PC-9 (cell line): ENCODE measurements at regions not wholly inside any gene's neighbourhood (a gene's known extent, or its start where the extent isn't known, plus 50 kb on each side); places are given as distances from the start of the nearest gene placed in this dataset.

Source experiments
- EZH2 ChIP-seq: fragments of 200-600 bp; sonication (generic); IDR thresholded peaks from 2 replicates; pipeline ENCODE4 v1.8.0; 2017; ENCODE audit warnings: antibody characterized with exemption, low read depth
- TF ChIP-seq, protein P1 (sequence below): fragments of 200-600 bp; sonication (generic); conservative IDR thresholded peaks from 2 replicates; pipeline ENCODE4 v1.6.1; 2017; ENCODE audit warnings: mixed run types, antibody characterized with exemption, mild to moderate bottlenecking, moderate library complexity

DNA sequence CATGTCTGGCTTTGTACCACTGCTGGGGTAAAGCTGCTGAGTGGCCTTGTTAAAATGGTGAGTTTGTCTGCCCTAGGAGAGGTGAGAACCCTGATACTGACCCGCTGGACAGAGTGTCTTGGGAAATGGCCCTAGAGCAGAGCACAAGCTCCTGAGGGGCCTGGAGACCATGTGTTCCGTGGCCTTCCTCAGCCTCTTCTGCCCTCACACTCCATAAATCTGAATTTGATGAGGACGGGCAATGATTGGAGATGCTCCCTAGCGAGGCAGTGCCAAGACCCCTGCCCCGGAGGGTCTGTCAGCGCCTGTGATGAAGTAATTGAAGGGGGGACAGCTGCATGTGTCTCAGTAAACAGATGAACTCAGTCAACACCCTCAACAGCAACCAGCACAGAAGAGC is 54.1 kb downstream of the KCNA5 start:
- TF ChIP-seq, protein P1, sequence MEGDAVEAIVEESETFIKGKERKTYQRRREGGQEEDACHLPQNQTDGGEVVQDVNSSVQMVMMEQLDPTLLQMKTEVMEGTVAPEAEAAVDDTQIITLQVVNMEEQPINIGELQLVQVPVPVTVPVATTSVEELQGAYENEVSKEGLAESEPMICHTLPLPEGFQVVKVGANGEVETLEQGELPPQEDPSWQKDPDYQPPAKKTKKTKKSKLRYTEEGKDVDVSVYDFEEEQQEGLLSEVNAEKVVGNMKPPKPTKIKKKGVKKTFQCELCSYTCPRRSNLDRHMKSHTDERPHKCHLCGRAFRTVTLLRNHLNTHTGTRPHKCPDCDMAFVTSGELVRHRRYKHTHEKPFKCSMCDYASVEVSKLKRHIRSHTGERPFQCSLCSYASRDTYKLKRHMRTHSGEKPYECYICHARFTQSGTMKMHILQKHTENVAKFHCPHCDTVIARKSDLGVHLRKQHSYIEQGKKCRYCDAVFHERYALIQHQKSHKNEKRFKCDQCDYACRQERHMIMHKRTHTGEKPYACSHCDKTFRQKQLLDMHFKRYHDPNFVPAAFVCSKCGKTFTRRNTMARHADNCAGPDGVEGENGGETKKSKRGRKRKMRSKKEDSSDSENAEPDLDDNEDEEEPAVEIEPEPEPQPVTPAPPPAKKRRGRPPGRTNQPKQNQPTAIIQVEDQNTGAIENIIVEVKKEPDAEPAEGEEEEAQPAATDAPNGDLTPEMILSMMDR, result no peak
- TF ChIP-seq EZH2, result no peak
